Left lung (tissue), 4 donors: ENCODE measurements at regions not wholly inside any gene's neighbourhood (a gene's known extent, or its start where the extent isn't known, plus 50 kb on each side); places are given as distances from the start of the nearest gene placed in this dataset.
A peak's percentile ranks its signal among the peaks of the same experiment; 100 is the strongest.

Source experiments
- ATAC-seq: fragments of 200-7000 bp; cut with Tn5 transposase; one replicate; pipeline ENCODE4 v1.9.1; 2020; ENCODE audit warnings: moderate library complexity
- DNase-seq, 4 donors: peaks; one replicate each; pipeline ENCODE4 v3.0.0-alpha.2; 2013 to 2020
- H3K27ac ChIP-seq, 2 donors: fragments of 200-600 bp; sonication (generic) in 1 of 2; one replicate each; pipeline versions ENCODE4 v1.5.0 to v1.8.0; 2020 to 2021
- H3K27me3 ChIP-seq, 2 donors: fragments of 200-600 bp; sonication (generic) in 1 of 2; one replicate each; pipeline versions ENCODE4 v1.5.0 to v1.8.0; 2020 to 2021
- H3K36me3 ChIP-seq, 2 donors: fragments of 200-600 bp; sonication (generic) in 1 of 2; one replicate each; pipeline versions ENCODE4 v1.5.0 to v1.8.0; 2020 to 2021
- H3K4me1 ChIP-seq, 2 donors: fragments of 200-600 bp; one replicate each; pipeline ENCODE4 v1.8.0; 2021
- H3K4me3 ChIP-seq, 2 donors: fragments of 200-600 bp; sonication (generic) in 1 of 2; one replicate each; pipeline versions ENCODE4 v1.5.0 to v1.8.0; 2020 to 2021; ENCODE audit warnings: mild to moderate bottlenecking in 1 of 2
- H3K9me3 ChIP-seq, 2 donors: fragments of 200-600 bp; sonication (generic) in 1 of 2; one replicate each; pipeline versions ENCODE4 v1.5.0 to v1.8.0; 2020 to 2021
- intact Hi-C, 2 donors: fragments of 100-400 bp; cut with DNase I; formaldehyde crosslinking; loops; one replicate each; pipeline versions ENCODE4 v1.11.2 to v1.14.2; 2022
- TF ChIP-seq, protein P1 (sequence below), 2 donors: fragments of 200-600 bp; sonication (generic) in 1 of 2; IDR thresholded peaks; one replicate each; pipeline versions ENCODE4 v1.5.0 to v1.8.0; 2021; ENCODE audit warnings: antibody characterized with exemption in 2 of 2
- donor health status: DM: no; HTN: yes; CAD: no.
- donor health status: DM: no; HTN: no; CAD: no.

DNA sequence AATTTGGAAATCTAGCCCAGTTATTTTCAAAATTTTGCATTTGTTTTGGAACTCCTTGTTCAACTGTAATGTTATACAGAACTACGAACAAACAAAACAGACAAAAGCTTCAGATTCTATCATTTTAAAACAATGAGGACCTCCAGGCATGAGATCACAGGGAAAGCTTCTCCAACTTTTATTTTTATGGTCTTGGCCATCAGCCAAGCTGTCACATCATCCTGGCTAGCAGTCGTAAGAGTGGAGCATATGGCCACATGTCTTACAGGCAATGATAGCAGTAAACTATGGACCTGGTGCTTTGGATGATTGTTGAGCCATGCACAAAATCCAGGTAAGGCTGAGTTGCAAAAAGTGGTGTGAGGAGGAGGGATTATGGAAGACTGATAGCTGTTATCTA lies 299.6 kb downstream of the LMX1A start:
- intact Hi-C loops, result no loop called here
- no peak overlapping the region for H3K27ac ChIP-seq
- H3K36me3 ChIP-seq, result no peaks in the 10 kb centered on the region
- ATAC-seq (no peak), DNase-seq (no peak)
- no peak overlapping the region for H3K4me3 ChIP-seq
- H3K27me3 ChIP-seq, result peaks cover 0 to 5% of the 10 kb centered on the region in 2 donors
- H3K4me1 ChIP-seq, result no peaks in the 10 kb centered on the region
- no peaks in the 10 kb centered on the region for H3K9me3 ChIP-seq
- TF ChIP-seq, protein P1, sequence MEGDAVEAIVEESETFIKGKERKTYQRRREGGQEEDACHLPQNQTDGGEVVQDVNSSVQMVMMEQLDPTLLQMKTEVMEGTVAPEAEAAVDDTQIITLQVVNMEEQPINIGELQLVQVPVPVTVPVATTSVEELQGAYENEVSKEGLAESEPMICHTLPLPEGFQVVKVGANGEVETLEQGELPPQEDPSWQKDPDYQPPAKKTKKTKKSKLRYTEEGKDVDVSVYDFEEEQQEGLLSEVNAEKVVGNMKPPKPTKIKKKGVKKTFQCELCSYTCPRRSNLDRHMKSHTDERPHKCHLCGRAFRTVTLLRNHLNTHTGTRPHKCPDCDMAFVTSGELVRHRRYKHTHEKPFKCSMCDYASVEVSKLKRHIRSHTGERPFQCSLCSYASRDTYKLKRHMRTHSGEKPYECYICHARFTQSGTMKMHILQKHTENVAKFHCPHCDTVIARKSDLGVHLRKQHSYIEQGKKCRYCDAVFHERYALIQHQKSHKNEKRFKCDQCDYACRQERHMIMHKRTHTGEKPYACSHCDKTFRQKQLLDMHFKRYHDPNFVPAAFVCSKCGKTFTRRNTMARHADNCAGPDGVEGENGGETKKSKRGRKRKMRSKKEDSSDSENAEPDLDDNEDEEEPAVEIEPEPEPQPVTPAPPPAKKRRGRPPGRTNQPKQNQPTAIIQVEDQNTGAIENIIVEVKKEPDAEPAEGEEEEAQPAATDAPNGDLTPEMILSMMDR (IDR thresholded peaks at IDR 0.05), result no peak

DNA sequence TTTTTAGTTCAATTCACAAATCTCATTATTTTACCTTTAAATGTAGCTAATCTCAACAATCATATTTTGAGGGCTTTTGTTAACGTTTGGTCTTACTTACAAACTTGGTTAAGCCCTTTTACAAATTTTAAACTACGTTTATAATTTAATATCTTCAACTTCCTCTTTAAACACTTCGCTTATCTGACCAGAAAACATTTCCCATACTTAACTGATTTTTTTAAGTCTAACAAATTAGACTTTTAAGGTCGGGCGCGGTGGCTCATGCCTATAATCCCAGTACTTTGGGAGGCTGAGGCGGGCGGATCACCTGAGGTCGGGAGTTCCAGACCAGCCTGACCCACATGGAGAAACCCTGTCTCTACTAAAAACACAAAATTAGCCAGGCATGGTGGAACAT lies 300.9 kb downstream of the LMX1A start:
- Histone ChIP-seq H3K9me3 (no peaks in the 10 kb centered on the region), H3K27me3 (peaks cover 0 to 5% of the 10 kb centered on the region in 2 donors), H3K36me3 (no peaks in the 10 kb centered on the region), H3K27ac (no peak overlapping the region), H3K4me3 (no peak overlapping the region), H3K4me1 (no peaks in the 10 kb centered on the region)
- ATAC-seq, result no peak
- intact Hi-C loops, result no loop called here
- DNase-seq, result no peak
- TF ChIP-seq, protein P1 (IDR thresholded peaks at IDR 0.05), result no peak

GRCh38 chr1:165054627-165055026 lies 301.9 kb downstream of the LMX1A start:
- no peak for DNase-seq
- H3K4me1 ChIP-seq, result no peaks in the 10 kb centered on the region
- H3K9me3 ChIP-seq, result no peaks in the 10 kb centered on the region
- H3K36me3 ChIP-seq, result no peaks in the 10 kb centered on the region
- intact Hi-C loops, result no loop called here
- TF ChIP-seq, protein P1 (IDR thresholded peaks at IDR 0.05), result no peak
- H3K27me3 ChIP-seq, result peaks cover 0 to 5% of the 10 kb centered on the region in 2 donors
- ATAC-seq, result no peak
- no peak overlapping the region for H3K27ac ChIP-seq
- no peak overlapping the region for H3K4me3 ChIP-seq

GRCh38 chr1:165053351-165053750 lies 303.2 kb downstream of the LMX1A start:
- ATAC-seq, result peak; percentile 57
- Histone ChIP-seq H3K27me3 (peaks cover 0 to 5% of the 10 kb centered on the region in 2 donors), H3K4me1 (no peaks in the 10 kb centered on the region), H3K9me3 (no peaks in the 10 kb centered on the region), H3K36me3 (no peaks in the 10 kb centered on the region), H3K4me3 (no peak overlapping the region), H3K27ac (no peak overlapping the region)
- TF ChIP-seq, protein P1 (IDR thresholded peaks at IDR 0.05), result no peak
- no peak for DNase-seq
- intact Hi-C loops, result no loop called here

DNA sequence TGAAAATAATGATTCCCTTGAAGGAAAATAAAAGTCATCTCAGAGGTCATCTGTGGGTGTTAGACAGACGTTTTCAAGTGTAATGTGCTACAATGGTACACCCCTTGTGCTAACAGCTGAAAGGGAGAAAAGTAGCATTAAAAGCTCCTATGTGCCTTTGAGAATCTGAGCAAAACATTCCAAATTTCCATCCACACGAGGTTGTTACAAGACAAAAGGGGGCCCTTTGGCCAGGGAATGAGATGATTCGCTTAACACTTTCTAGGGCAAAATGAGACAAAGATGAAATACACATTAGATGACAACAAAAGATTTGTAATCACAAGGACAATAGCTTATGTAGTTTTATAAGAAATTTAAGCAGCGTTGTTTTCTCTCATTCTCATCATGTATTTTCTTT lies 303.6 kb downstream of the LMX1A start:
- DNase-seq, result no peak
- TF ChIP-seq, protein P1 (IDR thresholded peaks at IDR 0.05), result no peak
- intact Hi-C loops, result no loop called here
- no peak overlapping the region for H3K27ac ChIP-seq
- no peaks in the 10 kb centered on the region for H3K4me1 ChIP-seq
- no peaks in the 10 kb centered on the region for H3K36me3 ChIP-seq
- H3K9me3 ChIP-seq, result no peaks in the 10 kb centered on the region
- no peak for ATAC-seq
- no peak overlapping the region for H3K4me3 ChIP-seq
- peaks cover 0 to 5% of the 10 kb centered on the region in 2 donors for H3K27me3 ChIP-seq
